ENCODE measurements at regions not wholly inside any gene's neighbourhood (a gene's known extent, or its start where the extent isn't known, plus 50 kb on each side); places are given as distances from the start of the nearest gene placed in this dataset.
"Not testable (repeated sequence)": the region's sequence is repeated elsewhere in the genome, so short reads cannot be mapped to it uniquely, and the experiment has no call there.

DNA sequence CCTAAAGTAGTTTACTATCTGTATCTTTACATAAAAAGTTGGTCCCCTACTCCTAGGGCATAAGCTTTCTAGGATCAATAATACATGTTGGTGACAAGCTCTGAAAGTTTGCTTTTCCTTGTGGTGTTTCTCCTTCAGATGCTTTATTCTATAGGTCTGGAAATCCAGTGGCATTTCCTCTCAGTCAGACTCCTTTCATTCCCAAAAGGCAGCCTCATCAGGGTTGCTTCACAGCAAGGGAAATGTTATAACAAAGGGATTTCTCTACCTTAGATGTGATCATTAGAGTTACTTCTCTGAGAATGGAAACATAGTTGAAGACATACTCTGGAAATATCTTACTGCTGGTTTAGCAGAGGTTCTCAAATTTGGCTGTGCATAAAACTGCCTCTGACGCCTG, 1072.4 kb upstream of the ZEB2 start:
- no peak for DNase-seq (ENCODE audit: low read depth)

DNA sequence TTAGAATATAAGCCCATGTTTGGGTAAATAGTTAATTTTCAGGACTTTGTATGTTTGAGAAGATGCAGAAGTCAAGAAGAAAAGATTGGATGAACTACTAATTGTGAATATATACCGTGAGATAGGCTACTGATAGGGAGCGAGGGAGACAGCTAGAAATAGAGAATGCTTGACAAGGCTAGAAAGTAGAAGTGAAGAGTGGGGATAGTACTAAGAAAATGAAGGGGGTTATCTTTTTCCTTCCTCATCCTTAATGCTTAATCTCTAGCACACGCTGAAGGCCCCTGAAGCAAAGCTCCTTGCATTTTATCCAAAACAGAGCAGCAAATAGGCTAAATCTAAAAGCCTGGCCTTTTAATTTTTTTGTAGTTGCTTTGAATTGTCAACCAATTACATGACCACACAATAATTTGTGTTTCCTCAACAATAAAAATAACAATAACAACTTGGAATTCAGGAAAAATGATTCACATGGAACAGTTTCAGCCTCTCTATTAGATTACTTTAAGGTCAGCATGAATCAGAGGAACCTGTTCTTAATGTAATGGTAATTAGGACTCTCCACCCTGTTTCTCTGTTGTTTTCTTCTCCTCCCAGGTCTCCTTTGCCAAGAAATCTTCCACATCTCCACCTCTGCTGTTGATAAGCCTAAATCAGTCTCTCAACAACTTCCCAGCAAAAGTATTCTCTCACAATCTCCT, 1071.3 kb upstream of the ZEB2 start:
- no peak for DNase-seq (ENCODE audit: low read depth)

DNA sequence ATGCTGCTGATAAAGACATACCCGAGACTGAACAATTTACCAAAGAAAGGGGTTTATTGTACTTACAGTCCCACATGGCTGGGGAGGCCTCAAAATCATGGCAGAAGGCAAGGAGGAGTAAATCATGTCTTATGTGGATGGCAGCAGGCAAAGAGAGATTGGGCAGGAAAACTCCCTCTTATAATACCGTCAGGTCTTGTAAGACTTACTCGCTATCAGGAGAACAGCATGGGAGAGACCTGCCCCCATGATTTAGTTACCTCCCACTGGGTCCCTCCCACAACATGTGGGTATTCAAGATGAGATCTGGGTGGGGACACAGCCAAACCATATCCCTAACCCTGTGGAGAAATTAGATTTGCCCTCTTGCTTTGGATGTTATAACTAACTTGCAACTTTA, 1068.0 kb upstream of the ZEB2 start:
- no peak for DNase-seq (ENCODE audit: low read depth)

DNA sequence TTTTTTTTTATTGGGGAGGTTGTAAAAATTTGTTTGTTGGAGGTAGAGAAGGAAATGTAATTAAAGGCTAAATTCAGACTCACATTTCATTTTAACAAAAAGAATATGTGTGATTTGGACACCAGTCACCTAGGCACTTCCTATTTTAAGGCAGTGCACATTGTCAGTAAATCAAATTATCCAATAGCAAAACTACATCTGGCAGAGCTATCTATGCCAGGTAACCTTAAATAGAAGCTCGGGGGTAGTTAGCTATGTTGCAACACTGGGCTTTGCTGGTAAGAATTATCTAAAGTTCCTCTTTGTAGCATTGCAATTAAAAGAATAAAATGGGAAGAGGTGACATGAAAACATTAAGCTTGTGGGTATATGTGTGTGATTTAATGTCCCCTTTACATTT, 1064.4 kb upstream of the ZEB2 start:
- no peak for DNase-seq (ENCODE audit: low read depth)

DNA sequence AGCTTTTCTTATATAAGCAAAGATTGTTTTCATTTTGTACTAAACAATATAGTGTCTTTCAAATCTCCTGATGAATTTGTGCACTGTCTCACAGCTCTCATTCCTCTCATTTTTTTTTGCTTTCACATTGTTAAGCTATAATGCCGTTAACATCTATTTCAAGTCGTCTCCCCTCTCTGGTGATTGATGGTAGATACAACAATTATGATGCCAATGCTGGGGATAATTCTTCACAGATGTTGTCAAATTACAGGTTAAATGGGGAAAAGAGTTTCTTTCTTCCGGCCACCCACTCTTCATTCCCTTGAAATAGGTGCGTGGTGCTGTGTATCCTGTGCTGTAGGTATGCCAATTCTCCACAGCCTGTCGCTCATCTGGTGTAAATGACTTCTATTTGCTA, 1053.7 kb upstream of the ZEB2 start:
- no peak for DNase-seq (ENCODE audit: low read depth)

DNA sequence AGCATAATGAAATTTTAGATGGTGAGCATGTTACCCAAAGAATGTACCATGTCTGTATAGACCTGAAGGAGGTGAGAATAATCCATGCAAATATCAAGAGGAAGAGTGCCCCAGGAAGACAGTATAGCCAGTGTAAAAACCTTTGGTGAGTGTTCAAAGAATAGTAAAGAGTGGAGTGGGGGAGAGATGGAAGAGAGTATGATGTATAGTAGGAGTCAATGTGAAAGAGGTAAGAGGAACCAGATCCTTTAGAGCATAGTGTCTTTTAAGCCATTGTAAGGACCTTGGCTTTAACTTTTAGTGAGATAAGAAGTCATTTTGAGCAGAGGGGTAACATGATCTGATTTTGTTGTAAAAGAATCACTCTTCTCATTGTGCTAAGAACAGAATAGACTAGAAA, 1052.3 kb upstream of the ZEB2 start:
- no peak for DNase-seq (ENCODE audit: low read depth)

DNA sequence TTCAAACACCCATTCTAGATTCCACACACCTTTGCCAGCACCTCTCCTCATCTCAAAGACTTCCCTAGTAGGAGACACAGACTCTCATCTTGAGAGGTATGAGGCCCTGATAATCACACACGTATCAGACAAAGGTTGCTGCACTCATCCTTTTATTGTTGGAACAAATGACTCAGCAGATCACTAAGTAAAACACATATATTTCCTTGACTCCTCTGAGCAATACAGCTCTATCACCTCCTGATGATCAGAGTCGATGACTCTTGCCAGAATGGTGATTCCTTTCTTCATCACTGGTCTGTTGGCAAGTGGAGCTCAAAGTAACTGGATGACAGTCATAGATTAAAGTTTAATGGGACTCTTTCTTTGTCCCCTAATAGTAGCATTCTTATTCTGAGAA, 1049.2 kb upstream of the ZEB2 start:
- DNase-seq (ENCODE audit: low read depth): no peak

DNA sequence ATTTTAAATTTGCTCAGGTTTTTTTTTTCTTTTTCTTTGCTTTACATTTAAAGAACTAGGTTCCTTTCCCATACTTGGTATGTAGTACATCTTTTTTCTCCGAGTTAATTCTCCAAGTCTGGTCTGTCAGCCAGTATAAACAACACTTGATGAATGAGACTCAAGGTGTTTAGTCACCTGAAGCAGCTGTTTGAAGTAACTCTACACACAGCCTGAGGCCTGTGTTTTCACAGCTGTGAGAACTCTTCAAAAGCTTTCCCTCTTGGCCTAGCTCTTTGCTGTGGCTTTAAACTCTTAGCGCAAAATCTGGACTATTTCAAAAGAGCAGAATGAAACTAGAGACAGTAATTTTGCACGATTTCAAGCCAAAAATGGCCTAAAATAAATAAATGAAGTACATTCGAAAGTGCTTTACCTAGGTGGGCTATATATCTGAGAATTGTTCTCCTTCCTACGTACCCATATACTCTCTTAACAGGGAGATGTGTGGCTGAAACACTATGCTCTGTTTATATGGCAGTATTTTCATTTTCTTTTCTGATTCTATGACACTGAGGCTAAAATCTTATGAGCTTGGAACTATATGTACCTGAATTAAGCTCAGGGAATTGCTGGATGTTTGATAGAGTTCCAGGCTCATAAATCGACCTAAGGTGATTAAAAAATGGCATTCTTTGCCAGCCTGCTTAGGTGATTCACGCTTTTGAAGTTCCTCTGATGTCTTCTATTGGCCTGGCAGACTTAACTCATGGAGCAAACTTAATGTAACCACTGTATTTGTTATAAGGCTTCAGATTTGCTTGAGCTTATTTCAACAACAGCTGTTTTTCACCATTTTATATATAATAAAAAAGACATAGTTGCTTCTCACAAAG, 1044.1 kb upstream of the ZEB2 start:
- no peak for DNase-seq (ENCODE audit: low read depth)

DNA sequence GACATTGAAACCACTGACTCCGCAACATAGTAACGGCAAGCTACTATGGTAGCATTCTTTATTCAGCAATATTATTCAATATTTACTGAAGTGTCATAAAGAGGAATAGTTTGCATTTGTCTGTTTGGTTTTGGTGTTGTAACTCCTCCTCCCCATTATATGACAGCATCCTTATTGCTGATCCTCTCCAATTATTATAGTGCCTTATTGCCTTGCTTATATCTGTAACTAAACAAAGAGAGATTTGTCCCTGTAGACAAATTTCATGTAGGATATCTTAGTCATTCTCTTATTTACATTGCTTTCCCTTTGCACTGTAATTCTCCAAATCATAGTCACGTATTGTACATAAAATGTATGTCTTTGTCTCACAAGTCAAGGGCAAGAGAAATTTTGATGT, 1041.2 kb upstream of the ZEB2 start:
- no peak for DNase-seq (ENCODE audit: low read depth)

DNA sequence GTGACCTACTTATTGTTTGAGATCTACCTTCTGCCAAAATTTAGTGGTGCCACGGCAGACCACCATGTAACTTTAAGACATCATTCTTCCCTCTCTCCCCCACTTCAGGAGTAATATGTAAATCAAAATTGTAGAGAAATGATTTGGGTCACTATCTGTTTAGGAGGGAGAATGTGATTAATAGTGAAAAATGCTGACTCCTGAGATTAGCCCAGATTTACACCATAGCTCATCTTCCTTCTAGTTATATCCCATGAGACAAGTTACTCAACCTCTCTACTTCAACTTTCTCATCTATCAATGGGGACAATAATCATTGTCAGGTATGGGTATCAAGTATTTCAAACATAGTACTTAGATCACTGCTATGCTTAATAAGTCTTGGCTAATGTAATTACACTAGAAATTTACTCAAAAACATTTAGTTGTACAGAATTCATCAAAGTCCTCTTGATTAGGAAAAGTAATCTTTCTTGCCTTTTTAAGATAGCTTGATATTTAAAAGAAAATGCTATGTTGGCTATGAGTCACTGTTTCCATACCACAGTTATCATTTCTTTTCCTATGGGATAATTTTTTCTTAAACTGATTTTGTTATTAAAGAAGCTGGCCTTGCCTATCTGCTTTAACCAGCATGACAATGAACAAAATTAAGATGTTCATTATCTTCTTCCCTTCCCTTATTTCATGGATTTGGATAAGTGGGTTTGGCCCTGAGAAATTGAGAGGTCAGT, 1038.9 kb upstream of the ZEB2 start:
- no peak for DNase-seq (ENCODE audit: low read depth)

DNA sequence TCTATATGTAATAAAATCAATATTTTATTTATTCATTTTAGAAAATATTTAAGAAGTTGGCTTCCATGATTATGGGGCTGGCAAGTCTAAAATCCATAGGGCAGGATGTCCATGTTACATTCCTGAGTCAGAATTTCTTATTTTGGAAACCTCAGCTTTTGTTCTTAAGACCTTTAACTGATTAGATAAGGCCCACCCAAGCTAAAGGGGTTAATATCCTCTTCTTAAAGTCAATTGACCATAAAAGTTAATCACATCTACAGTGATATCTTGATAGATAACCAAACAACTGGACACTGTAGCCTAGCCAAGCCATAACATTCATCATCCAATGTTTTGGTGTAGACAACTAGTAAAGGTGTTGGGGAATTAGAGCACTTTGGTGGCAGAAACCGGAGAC, 1035.4 kb upstream of the ZEB2 start:
- no peak for DNase-seq (ENCODE audit: low read depth)

DNA sequence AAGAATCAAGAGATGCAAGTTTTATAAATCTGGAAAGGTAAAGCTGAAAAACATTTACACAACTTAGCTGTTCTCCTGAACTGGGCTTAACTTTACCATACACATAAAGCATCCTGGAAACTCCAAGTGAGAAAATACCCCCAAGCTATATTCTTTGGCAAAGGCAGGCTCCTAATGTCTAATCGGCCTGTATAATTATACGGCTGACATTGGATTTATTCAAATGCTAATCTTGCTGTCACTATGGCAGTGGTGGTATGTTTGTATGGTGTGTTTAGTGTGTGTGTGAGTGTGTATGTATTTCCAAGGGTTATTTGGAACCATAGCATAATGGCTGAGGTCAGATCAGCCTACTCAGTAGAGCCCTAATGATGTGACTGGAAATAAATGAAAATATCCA, 1031.8 kb upstream of the ZEB2 start:
- no peak for DNase-seq (ENCODE audit: low read depth)

DNA sequence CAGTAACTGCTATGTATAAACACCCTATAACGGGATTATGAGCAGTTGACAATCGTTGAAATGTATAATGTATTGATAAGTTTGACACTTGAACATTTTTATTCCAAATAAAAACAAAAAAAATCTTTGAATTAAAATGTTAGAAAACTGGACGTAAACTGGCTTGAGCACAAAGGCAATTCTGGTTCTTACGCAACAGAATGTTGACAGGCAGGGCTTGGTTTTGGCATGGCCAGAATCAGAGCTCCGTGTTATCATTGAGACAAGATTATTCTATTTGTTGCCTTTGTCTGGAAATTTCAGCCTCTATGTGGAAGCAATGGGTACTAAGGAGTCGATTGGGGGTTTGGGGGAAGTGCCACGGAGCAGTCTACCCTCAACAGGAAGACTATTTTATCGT, 1028.6 kb upstream of the ZEB2 start:
- DNase-seq (ENCODE audit: low read depth): no peak

DNA sequence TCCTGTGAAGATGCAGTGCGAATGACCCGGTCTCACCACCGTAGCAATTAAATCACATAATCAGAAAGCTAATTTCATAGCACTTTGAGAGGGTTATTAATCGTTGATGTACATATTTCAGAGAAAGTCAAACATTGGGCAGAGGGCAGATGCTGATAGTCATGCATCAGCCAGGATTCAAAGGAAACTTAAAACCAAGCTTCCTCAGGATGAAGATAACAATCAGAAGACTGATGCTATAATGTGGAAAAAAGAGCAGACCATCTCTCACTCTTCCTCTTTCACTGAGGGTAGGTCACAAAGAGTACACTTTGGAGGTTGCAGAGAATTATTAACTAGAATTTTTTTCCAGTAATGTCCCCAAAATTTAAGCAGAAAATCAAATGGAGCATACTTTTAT, 1027.7 kb upstream of the ZEB2 start:
- no peak for DNase-seq (ENCODE audit: low read depth)

DNA sequence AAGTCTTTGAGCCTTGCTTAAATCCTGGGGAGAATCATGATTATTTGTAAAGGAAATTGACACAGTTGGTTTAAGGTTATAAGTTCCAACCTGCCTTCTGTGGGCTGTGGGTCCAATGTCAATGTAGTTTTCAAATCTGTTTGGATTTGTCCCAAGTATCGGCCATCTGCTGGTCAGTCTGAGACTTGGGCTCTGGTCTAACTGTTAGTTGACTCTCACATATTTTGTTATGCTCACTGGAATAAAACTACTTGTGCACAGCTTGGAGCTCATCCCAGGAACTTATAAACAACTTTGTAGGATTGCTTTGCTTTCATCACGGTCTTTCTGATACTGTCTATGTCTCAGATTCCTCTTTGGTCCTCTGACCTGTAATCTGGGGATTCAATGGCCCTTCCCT, 1026.2 kb upstream of the ZEB2 start:
- no peak for DNase-seq (ENCODE audit: low read depth)

DNA sequence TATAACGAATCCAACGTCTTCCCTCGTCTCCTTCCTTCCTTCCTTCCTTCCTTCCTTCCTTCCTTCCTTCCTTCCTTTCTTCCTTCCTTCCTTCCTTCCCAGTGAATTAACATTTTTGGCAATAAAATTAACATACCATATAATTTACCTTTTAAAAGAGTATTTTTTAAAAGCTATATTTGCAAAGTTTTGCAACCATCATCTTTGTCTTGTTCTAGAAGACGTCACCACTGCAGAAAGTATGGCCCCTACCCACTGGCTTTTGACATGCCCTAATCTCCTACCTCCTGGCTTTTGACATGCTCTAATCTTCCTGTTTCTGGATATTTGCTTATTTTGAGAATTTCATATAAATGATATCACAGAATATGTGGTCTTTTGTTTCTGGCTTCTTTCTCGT, 1023.9 kb upstream of the ZEB2 start:
- no peak for DNase-seq (ENCODE audit: low read depth)

DNA sequence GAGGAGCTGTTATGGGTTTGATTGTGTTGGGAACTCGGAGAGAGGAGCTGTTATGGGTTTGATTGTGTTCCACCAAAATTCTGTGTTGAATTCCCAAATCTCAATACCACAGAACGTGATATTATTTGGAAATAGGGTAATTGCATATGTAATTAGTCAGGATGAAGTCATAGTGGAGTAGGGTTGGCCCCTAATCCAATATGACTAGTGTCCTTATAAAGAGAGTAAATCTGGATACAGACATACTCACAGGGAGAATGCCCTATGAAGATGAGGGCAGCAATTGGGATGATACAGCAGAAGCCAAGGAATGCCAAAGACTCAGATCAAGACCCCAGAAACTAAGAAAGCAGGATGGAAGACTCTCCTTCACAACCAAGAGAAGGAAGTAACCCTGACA, 1023.2 kb upstream of the ZEB2 start:
- DNase-seq (ENCODE audit: low read depth): no peak

DNA sequence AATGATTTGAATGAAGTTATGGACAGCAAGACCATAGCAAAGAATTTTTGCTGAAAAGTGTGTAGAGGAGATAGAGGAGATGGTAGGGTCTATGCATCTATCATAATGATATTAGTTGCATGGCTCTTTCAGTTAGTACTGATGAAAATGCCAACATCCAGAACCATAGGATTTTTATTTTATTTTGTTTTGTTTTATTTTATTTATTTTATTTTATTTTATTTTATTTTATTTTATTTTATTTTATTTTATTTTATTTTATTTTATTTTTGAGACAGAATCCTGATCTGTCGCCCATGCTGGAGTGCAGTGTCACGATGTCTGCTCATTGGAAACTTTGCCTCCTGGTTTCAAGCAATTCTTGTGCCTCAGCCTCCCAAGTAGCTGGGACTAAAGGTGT, 1021.1 kb upstream of the ZEB2 start:
- DNase-seq (ENCODE audit: low read depth): no peak

DNA sequence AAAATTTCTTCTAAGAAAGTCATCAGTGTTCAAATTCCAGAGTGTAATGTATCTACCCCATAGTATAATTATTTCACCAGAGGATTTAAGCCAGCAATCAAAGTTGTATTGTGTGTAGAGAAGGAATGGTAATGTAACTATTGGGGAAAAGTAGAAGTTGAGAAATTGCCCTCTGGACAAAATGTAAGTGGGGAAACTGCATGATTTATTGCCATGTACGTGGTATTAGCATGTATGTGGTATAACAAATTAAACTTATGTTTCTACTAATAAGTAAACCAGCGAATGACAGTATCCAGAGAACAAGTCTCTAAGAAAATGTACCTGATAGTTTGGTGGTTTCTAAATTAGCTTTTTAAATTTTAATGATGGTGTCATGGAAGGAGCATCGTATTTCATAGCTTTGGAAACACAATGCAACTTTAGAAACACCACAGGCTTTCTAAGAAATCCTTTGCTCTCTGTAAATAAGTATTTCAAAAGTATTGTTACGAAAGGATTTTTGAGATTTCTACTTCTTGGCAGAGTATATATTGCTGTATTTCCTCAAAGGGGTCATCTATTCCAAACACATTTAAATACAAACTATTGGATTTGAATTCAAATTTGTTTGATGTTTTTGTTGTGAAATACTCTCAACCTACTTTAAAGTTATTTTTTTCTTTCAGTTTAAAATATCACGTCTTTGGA, 1018.9 kb upstream of the ZEB2 start:
- no peak for DNase-seq (ENCODE audit: low read depth)

DNA sequence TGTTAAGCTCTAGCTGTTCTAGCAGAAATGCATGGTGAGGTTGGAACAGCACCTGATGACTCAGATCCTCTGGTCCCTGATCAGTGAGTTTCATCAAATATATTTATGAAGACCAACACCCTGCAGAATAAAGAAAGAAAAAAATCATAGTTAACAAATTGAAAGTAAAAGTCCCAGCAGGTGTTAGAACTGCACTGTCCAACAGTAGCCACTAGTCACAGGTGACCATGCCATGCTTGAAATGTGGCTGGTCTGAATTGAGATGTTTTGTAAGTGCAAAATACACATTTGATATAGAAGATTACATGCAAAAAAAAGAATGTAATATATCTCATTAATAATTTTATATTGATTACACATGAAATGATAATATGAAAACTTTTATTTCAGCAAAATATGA, 1010.7 kb upstream of the ZEB2 start:
- DNase-seq (ENCODE audit: low read depth): no peak

DNA sequence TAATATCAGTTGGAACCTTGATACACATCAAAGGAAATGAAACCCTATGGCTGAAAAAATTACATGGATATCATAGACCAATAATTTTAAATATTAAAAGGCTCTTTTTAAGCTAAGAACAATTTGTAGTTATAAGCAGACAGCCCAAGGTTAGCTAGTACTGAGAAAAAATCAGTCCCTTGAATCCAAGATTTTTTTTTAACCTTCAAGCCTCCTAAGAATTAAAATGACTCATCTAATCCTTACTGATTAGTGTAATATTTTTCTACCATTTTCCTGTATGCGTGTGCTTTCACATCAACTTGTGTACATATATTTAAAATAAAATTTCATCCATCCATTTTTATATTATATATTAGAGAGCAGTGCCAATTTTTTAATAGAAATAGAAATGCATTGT, 1004.9 kb upstream of the ZEB2 start:
- DNase-seq (ENCODE audit: low read depth): no peak

DNA sequence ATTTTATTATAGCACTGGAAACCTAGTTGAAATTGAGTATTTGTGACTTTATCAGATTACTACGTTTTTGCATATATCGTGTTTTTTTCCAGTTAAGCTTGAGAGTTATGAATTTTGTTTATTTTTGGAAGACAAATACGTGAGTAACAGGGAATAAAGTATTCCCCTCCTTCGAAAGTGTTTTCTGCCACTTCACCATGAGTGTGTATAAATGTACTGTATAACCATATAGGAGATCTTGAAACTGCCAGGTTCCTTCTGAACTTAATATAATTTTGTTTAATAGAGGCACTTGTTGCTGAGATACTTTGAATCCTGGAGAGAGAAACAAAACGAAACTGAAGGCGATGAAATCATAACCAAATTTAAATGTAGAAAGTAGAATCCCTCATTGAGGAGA, 1004.4 kb upstream of the ZEB2 start:
- no peak for DNase-seq (ENCODE audit: low read depth)

DNA sequence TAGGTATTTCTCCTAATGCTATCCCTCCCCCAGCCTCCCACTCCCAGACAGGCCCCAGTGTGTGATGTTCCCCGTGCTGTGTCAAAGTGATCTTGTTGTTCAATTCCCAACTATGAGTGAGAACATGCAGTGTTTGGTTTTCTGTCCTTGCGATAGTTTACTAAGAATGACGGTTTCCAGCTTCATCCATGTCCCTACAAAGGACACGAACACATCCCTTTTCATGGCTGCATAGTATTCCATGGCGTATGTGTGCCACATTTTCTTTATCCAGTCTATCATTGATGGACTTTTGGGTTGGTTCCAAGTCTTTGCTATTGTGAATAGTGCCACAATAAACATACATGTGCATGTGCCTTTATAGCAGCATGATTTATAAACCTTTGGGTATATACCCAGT, 999.3 kb upstream of the ZEB2 start:
- DNase-seq (ENCODE audit: low read depth): not testable (repeated sequence)

Data from non-pigmented ciliary epithelial cell (primary cell).